ENCODE measurements at regions not wholly inside any gene's neighbourhood (a gene's known extent, or its start where the extent isn't known, plus 50 kb on each side); places are given as distances from the start of the nearest gene placed in this dataset.

GRCh38 chr1:157219600-157219999, 81.4 kb upstream of the ETV3 start:
- Histone ChIP-seq H3K4me3 (no peak overlapping the region), H3F3A (replicated peaks; ENCODE audit: low read depth) (no peaks in the 10 kb centered on the region), H3K27me3 (ENCODE audit: insufficient read depth) (no peaks in the 10 kb centered on the region), H3K36me3 (ENCODE audit: insufficient read depth) (no peaks in the 10 kb centered on the region), H3K9me2 (ENCODE audit: insufficient read depth) (peaks cover 18% of the 10 kb centered on the region), H2AFZ (no peak overlapping the region), H3K27ac (ENCODE audit: low read depth) (no peak overlapping the region), H3K4me1 (ENCODE audit: insufficient read depth) (no peaks in the 10 kb centered on the region), H3K4me2 (no peak overlapping the region), H3K79me2 (replicated peaks; ENCODE audit: insufficient read depth) (no peaks in the 10 kb centered on the region), H4K20me1 (replicated peaks; ENCODE audit: insufficient read depth) (no peaks in the 10 kb centered on the region)
- peaks cover 2% of the 10 kb centered on the region for H3K27me3 Mint-ChIP-seq (ENCODE audit: insufficient read depth, low read depth, poor library complexity)
- no peak for ATAC-seq
- no peaks in the 10 kb centered on the region; the same call in 2 of the 3 replicates for H3K4me1 Mint-ChIP-seq
- H3K36me3 Mint-ChIP-seq (ENCODE audit: low read depth), result no peaks in the 10 kb centered on the region; the same call in 1 of the 3 replicates
- no peak for DNase-seq (ENCODE audit: low spot score)
- no peak overlapping the region for H3K27ac Mint-ChIP-seq
- no peak for TF ChIP-seq NANOG (IDR thresholded peaks at IDR 0.05; ENCODE audit: borderline replicate concordance)
- no peak for TF ChIP-seq POLR2AphosphoS5 (IDR thresholded peaks at IDR 0.05; ENCODE audit: low read depth)
- no peak for TF ChIP-seq ZNF331 (CRISPR knock-in tag; IDR thresholded peaks at IDR 0.05; ENCODE audit: low read depth)
- TF ChIP-seq STAT1 (IDR thresholded peaks at IDR 0.05; ENCODE audit: unreplicated experiment), result no peak
- peaks cover 5% of the 10 kb centered on the region; the same call in 2 of the 3 replicates for H3K9me3 Mint-ChIP-seq
- H3K4me3 Mint-ChIP-seq, result no peak overlapping the region

DNA sequence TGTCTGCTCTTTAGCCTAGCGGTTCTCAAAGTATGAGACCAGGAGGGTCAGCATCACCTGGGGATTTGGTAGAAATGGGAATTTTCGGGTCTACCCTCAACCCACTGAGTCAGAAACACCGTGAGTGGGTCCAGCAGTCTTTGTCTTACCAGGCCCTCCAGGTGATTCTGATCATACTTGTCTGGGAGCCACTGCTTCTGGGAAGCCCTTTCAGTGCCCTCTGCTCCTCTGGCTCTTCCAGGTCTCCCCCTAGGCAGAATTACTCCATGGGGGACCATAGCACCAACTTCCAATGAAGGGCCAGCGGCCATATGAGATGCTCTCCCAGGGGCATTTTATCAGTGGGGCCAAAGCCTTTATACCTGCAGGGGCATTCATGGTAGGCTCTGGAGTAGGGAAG, 81.0 kb upstream of the ETV3 start:
- TF ChIP-seq, protein P1, sequence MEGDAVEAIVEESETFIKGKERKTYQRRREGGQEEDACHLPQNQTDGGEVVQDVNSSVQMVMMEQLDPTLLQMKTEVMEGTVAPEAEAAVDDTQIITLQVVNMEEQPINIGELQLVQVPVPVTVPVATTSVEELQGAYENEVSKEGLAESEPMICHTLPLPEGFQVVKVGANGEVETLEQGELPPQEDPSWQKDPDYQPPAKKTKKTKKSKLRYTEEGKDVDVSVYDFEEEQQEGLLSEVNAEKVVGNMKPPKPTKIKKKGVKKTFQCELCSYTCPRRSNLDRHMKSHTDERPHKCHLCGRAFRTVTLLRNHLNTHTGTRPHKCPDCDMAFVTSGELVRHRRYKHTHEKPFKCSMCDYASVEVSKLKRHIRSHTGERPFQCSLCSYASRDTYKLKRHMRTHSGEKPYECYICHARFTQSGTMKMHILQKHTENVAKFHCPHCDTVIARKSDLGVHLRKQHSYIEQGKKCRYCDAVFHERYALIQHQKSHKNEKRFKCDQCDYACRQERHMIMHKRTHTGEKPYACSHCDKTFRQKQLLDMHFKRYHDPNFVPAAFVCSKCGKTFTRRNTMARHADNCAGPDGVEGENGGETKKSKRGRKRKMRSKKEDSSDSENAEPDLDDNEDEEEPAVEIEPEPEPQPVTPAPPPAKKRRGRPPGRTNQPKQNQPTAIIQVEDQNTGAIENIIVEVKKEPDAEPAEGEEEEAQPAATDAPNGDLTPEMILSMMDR (conservative IDR thresholded peaks at IDR 0.05; ENCODE audit: low read depth in 2 of 2), result no peak
- no peak for TF ChIP-seq POLR2AphosphoS5 (IDR thresholded peaks at IDR 0.05; ENCODE audit: low read depth)
- TF ChIP-seq CREB1 (CRISPR knock-in tag; IDR thresholded peaks at IDR 0.05; ENCODE audit: low read depth), result no peak
- no peaks in the 10 kb centered on the region for H3K27me3 ChIP-seq (ENCODE audit: insufficient read depth)
- no peak overlapping the region for H3K27ac ChIP-seq (ENCODE audit: low read depth)
- no peaks in the 10 kb centered on the region; the same call in 1 of the 3 replicates for H3K36me3 Mint-ChIP-seq (ENCODE audit: low read depth)
- no peaks in the 10 kb centered on the region for H3K4me1 ChIP-seq (ENCODE audit: insufficient read depth)
- no peak overlapping the region for H3K4me3 ChIP-seq
- no peaks in the 10 kb centered on the region; the same call in 2 of the 3 replicates for H3K4me1 Mint-ChIP-seq
- no peak for ATAC-seq
- H4K20me1 ChIP-seq (replicated peaks; ENCODE audit: insufficient read depth), result no peaks in the 10 kb centered on the region
- no peak overlapping the region for H2AFZ ChIP-seq
- peaks cover 6% of the 10 kb centered on the region; the same call in 2 of the 3 replicates for H3K9me3 Mint-ChIP-seq
- H3K27ac Mint-ChIP-seq, result no peak overlapping the region
- no peaks in the 10 kb centered on the region for H3K79me2 ChIP-seq (replicated peaks; ENCODE audit: insufficient read depth)
- H3K9me2 ChIP-seq (ENCODE audit: insufficient read depth), result peaks cover 17% of the 10 kb centered on the region
- H3K4me2 ChIP-seq, result no peak overlapping the region
- H3K4me3 Mint-ChIP-seq, result no peak overlapping the region
- H3F3A ChIP-seq (replicated peaks; ENCODE audit: low read depth), result no peaks in the 10 kb centered on the region
- no peak for DNase-seq (ENCODE audit: low spot score)
- H3K36me3 ChIP-seq (ENCODE audit: insufficient read depth), result no peaks in the 10 kb centered on the region
- H3K27me3 Mint-ChIP-seq (ENCODE audit: insufficient read depth, low read depth, poor library complexity), result peaks cover 2% of the 10 kb centered on the region

DNA sequence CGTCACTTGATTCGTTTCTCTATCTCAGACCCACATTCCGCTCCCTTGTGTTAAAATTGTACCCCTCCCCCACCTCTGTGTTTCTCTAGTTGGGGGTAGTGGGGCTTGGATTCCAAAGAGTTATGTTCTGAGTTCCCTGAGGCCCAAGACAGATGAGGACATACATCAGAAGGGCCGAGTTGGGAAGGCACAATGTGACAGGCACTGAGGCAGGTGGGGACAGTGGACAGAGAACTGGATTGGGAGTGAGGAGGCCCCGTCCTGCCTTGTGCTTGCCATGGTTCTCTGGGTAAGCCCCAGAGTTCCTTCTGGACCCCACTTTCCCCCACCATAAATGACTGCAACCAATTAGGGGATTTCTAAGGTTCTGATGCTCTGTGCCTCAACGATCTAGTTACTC, 80.5 kb upstream of the ETV3 start:
- Histone ChIP-seq H3K36me3 (ENCODE audit: insufficient read depth) (no peaks in the 10 kb centered on the region), H3K4me2 (no peak overlapping the region), H2AFZ (no peak overlapping the region), H3K79me2 (replicated peaks; ENCODE audit: insufficient read depth) (no peaks in the 10 kb centered on the region), H3K27ac (ENCODE audit: low read depth) (no peak overlapping the region), H4K20me1 (replicated peaks; ENCODE audit: insufficient read depth) (no peaks in the 10 kb centered on the region), H3K27me3 (ENCODE audit: insufficient read depth) (no peaks in the 10 kb centered on the region), H3K4me3 (no peak overlapping the region), H3F3A (replicated peaks; ENCODE audit: low read depth) (no peaks in the 10 kb centered on the region), H3K4me1 (ENCODE audit: insufficient read depth) (no peaks in the 10 kb centered on the region), H3K9me2 (ENCODE audit: insufficient read depth) (peaks cover 13% of the 10 kb centered on the region)
- H3K27ac Mint-ChIP-seq, result no peak overlapping the region
- H3K4me3 Mint-ChIP-seq, result no peak overlapping the region
- no peak for ATAC-seq
- H3K4me1 Mint-ChIP-seq, result no peaks in the 10 kb centered on the region; the same call in 2 of the 3 replicates
- DNase-seq (ENCODE audit: low spot score), result no peak
- peaks cover 10% of the 10 kb centered on the region for H3K9me3 Mint-ChIP-seq
- peaks cover 2% of the 10 kb centered on the region for H3K27me3 Mint-ChIP-seq (ENCODE audit: insufficient read depth, low read depth, poor library complexity)
- H3K36me3 Mint-ChIP-seq (ENCODE audit: low read depth), result peaks cover 3% of the 10 kb centered on the region
- TF ChIP-seq, protein P2, sequence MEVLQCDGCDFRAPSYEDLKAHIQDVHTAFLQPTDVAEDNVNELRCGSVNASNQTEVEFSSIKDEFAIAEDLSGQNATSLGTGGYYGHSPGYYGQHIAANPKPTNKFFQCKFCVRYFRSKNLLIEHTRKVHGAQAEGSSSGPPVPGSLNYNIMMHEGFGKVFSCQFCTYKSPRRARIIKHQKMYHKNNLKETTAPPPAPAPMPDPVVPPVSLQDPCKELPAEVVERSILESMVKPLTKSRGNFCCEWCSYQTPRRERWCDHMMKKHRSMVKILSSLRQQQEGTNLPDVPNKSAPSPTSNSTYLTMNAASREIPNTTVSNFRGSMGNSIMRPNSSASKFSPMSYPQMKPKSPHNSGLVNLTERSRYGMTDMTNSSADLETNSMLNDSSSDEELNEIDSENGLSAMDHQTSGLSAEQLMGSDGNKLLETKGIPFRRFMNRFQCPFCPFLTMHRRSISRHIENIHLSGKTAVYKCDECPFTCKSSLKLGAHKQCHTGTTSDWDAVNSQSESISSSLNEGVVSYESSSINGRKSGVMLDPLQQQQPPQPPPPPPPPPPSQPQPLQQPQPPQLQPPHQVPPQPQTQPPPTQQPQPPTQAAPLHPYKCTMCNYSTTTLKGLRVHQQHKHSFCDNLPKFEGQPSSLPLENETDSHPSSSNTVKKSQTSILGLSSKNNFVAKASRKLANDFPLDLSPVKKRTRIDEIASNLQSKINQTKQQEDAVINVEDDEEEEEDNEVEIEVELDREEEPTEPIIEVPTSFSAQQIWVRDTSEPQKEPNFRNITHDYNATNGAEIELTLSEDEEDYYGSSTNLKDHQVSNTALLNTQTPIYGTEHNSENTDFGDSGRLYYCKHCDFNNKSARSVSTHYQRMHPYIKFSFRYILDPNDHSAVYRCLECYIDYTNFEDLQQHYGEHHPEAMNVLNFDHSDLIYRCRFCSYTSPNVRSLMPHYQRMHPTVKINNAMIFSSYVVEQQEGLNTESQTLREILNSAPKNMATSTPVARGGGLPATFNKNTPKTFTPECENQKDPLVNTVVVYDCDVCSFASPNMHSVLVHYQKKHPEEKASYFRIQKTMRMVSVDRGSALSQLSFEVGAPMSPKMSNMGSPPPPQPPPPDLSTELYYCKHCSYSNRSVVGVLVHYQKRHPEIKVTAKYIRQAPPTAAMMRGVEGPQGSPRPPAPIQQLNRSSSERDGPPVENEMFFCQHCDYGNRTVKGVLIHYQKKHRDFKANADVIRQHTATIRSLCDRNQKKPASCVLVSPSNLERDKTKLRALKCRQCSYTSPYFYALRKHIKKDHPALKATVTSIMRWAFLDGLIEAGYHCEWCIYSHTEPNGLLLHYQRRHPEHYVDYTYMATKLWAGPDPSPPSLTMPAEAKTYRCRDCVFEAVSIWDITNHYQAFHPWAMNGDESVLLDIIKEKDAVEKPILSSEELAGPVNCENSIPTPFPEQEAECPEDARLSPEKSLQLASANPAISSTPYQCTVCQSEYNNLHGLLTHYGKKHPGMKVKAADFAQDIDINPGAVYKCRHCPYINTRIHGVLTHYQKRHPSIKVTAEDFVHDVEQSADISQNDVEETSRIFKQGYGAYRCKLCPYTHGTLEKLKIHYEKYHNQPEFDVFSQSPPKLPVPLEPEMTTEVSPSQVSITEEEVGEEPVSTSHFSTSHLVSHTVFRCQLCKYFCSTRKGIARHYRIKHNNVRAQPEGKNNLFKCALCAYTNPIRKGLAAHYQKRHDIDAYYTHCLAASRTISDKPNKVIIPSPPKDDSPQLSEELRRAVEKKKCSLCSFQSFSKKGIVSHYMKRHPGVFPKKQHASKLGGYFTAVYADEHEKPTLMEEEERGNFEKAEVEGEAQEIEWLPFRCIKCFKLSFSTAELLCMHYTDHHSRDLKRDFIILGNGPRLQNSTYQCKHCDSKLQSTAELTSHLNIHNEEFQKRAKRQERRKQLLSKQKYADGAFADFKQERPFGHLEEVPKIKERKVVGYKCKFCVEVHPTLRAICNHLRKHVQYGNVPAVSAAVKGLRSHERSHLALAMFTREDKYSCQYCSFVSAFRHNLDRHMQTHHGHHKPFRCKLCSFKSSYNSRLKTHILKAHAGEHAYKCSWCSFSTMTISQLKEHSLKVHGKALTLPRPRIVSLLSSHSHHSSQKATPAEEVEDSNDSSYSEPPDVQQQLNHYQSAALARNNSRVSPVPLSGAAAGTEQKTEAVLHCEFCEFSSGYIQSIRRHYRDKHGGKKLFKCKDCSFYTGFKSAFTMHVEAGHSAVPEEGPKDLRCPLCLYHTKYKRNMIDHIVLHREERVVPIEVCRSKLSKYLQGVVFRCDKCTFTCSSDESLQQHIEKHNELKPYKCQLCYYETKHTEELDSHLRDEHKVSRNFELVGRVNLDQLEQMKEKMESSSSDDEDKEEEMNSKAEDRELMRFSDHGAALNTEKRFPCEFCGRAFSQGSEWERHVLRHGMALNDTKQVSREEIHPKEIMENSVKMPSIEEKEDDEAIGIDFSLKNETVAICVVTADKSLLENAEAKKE (CRISPR knock-in tag; IDR thresholded peaks at IDR 0.05), result no peak
- TF ChIP-seq POLR2AphosphoS5 (IDR thresholded peaks at IDR 0.05; ENCODE audit: low read depth) (no peak), NANOG (IDR thresholded peaks at IDR 0.05; ENCODE audit: borderline replicate concordance) (no peak), EZH2 (IDR thresholded peaks at IDR 0.05; ENCODE audit: low read depth, unreplicated experiment) (no peak), ZNF114 (CRISPR knock-in tag; IDR thresholded peaks at IDR 0.05) (no peak), ZNF331 (CRISPR knock-in tag; IDR thresholded peaks at IDR 0.05; ENCODE audit: low read depth) (no peak)
